Right atrium auricular region (tissue), 2 donors: ENCODE measurements at regions not wholly inside any gene's neighbourhood (a gene's known extent, or its start where the extent isn't known, plus 50 kb on each side); places are given as distances from the start of the nearest gene placed in this dataset.

ENCODE experiments used
- DNase-seq: peaks from one replicate; pipeline ENCODE4 v3.0.0-alpha.2; 2019; ENCODE audit warnings: low spot score
- H3K27ac ChIP-seq, 2 donors: fragments of 200-600 bp; sonication (generic); 1 replicate in 1 of 2; 2 replicates in 1 of 2; pipeline ENCODE4 v1.5.1; 2016 to 2019
- H3K27me3 ChIP-seq, 2 donors: fragments of 200-600 bp; sonication (generic); one replicate each; pipeline versions ENCODE4 v1.5.1 to v1.6.0; 2017 to 2019
- H3K36me3 ChIP-seq: fragments of 200-600 bp; sonication (generic); one replicate; pipeline ENCODE4 v1.5.1; 2016
- H3K4me1 ChIP-seq, 2 donors: fragments of 200-600 bp; sonication (generic); one replicate each; pipeline versions ENCODE4 v1.5.1 to v1.6.0; 2017 to 2019
- H3K4me3 ChIP-seq, 2 donors: fragments of 200-600 bp; sonication (generic); 1 replicate in 1 of 2; 2 replicates in 1 of 2; pipeline ENCODE4 v1.5.1; 2017 to 2019; ENCODE audit warnings: mild to moderate bottlenecking in 1 of 2, moderate library complexity in 1 of 2
- H3K9me3 ChIP-seq, 2 donors: fragments of 200-600 bp; sonication (generic); one replicate each; pipeline ENCODE4 v1.5.1; 2019
- CTCF ChIP-seq, 2 donors: fragments of 200-600 bp; sonication (generic); IDR thresholded peaks; one replicate each; pipeline ENCODE4 v1.5.1; 2019; ENCODE audit warnings: antibody characterized with exemption in 2 of 2

GRCh38 chr4:66501997-66502396, 831.7 kb upstream of the EPHA5 start:
- no peak for DNase-seq
- H3K36me3 ChIP-seq: no peaks in the 10 kb centered on the region
- no peak for TF ChIP-seq CTCF (IDR thresholded peaks at IDR 0.05)

GRCh38 chr4:66490729-66491128, 820.4 kb upstream of the EPHA5 start:
- no peak for DNase-seq
- Histone ChIP-seq H3K9me3 (no peaks in the 10 kb centered on the region), H3K4me1 (no peaks in the 10 kb centered on the region), H3K36me3 (no peaks in the 10 kb centered on the region), H3K4me3 (no peak overlapping the region), H3K27ac (no peak overlapping the region), H3K27me3 (no peaks in the 10 kb centered on the region)
- TF ChIP-seq CTCF (IDR thresholded peaks at IDR 0.05): no peak

More at GRCh38 chr4:66501997-66502396, 831.7 kb upstream of the EPHA5 start:
- no peaks in the 10 kb centered on the region for H3K4me1 ChIP-seq
- H3K9me3 ChIP-seq: no peaks in the 10 kb centered on the region
- H3K4me3 ChIP-seq: no peak overlapping the region
- H3K27me3 ChIP-seq: no peaks in the 10 kb centered on the region
- H3K27ac ChIP-seq: no peak overlapping the region

- H3K4me1 ChIP-seq: no peaks in the 10 kb centered on the region
- no peaks in the 10 kb centered on the region for H3K27me3 ChIP-seq
- TF ChIP-seq CTCF (IDR thresholded peaks at IDR 0.05): no peak
- no peak overlapping the region for H3K4me3 ChIP-seq
- peak overlapping the region in 1 of 2 donors; percentile 45 for H3K27ac ChIP-seq
- DNase-seq: no peak
- no peaks in the 10 kb centered on the region for H3K9me3 ChIP-seq
- no peaks in the 10 kb centered on the region for H3K36me3 ChIP-seq
These were observed 819.6 kb upstream of the EPHA5 start for GRCh38 chr4:66489783-66490452.

- H3K4me1 ChIP-seq: no peaks in the 10 kb centered on the region
- H3K27ac ChIP-seq: no peak overlapping the region
- no peaks in the 10 kb centered on the region for H3K27me3 ChIP-seq
- H3K4me3 ChIP-seq: no peak overlapping the region
- no peak for TF ChIP-seq CTCF (IDR thresholded peaks at IDR 0.05)
- H3K9me3 ChIP-seq: no peaks in the 10 kb centered on the region
- DNase-seq: no peak
- no peaks in the 10 kb centered on the region for H3K36me3 ChIP-seq
These were observed 819.1 kb upstream of the EPHA5 start for GRCh38 chr4:66489370-66489769.

GRCh38 chr4:66486068-66486467, 815.8 kb upstream of the EPHA5 start:
- DNase-seq: no peak
- H3K27me3 ChIP-seq: no peaks in the 10 kb centered on the region
- H3K4me3 ChIP-seq: no peak overlapping the region
- H3K36me3 ChIP-seq: no peaks in the 10 kb centered on the region
- no peak for TF ChIP-seq CTCF (IDR thresholded peaks at IDR 0.05)
- no peak overlapping the region for H3K27ac ChIP-seq
- H3K4me1 ChIP-seq: no peaks in the 10 kb centered on the region
- no peaks in the 10 kb centered on the region for H3K9me3 ChIP-seq

GRCh38 chr4:66482186-66482585, 811.9 kb upstream of the EPHA5 start:
- TF ChIP-seq CTCF (IDR thresholded peaks at IDR 0.05): no peak
- no peak overlapping the region for H3K27ac ChIP-seq
- no peaks in the 10 kb centered on the region for H3K27me3 ChIP-seq

More at GRCh38 chr4:66482186-66482585, 811.9 kb upstream of the EPHA5 start:
- DNase-seq: no peak
- H3K36me3 ChIP-seq: no peaks in the 10 kb centered on the region
- no peaks in the 10 kb centered on the region for H3K9me3 ChIP-seq
- H3K4me3 ChIP-seq: no peak overlapping the region
- H3K4me1 ChIP-seq: no peaks in the 10 kb centered on the region
